Endodermal cell (in vitro differentiated cells): ENCODE measurements at regions not wholly inside any gene's neighbourhood (a gene's known extent, or its start where the extent isn't known, plus 50 kb on each side); places are given as distances from the start of the nearest gene placed in this dataset.

Experiments
- DNase-seq: peaks from one replicate; pipeline ENCODE4 v3.0.0-alpha.2; 2017
- H3K27ac ChIP-seq: 2 replicates; pipeline ENCODE4 v1.5.1; 2013; ENCODE audit warnings: mild to moderate bottlenecking, low read depth, low read length, moderate library complexity
- H3K27me3 ChIP-seq: 2 replicates; pipeline ENCODE4 v1.6.1; 2013; ENCODE audit warnings: mild to moderate bottlenecking, low read length, moderate library complexity; ENCODE audit not compliant: insufficient read depth, control insufficient read depth, poor library complexity, severe bottlenecking
- H3K36me3 ChIP-seq: 2 replicates; pipeline ENCODE4 v1.7.0; 2013; ENCODE audit warnings: mild to moderate bottlenecking, low read length, moderate library complexity; ENCODE audit not compliant: control insufficient read depth, insufficient read depth
- H3K4me1 ChIP-seq: one replicate; pipeline ENCODE4 v1.7.0; 2013; ENCODE audit warnings: low read length; ENCODE audit not compliant: control insufficient read depth, insufficient read depth
- H3K4me3 ChIP-seq: 2 replicates; pipeline ENCODE4 v1.5.1; 2013; ENCODE audit warnings: mild to moderate bottlenecking, low read length, moderate library complexity
- H3K9ac ChIP-seq: 2 replicates; pipeline ENCODE4 v1.6.1; 2013; ENCODE audit warnings: mild to moderate bottlenecking, low read length, moderate library complexity; ENCODE audit not compliant: poor library complexity, severe bottlenecking; ENCODE audit errors: extremely low read depth
- H3K9me3 ChIP-seq: 2 replicates; pipeline ENCODE4 v1.6.1; 2013; ENCODE audit warnings: mild to moderate bottlenecking, low read length, moderate library complexity; ENCODE audit not compliant: control insufficient read depth
- H3K27ac Mint-ChIP-seq: 2 replicates; pipeline ENCODE4 v1.8.0; 2020; ENCODE audit warnings: mixed read lengths
- H3K27me3 Mint-ChIP-seq: 2 replicates; pipeline ENCODE4 v1.8.0; 2021; ENCODE audit warnings: mild to moderate bottlenecking, mixed read lengths; ENCODE audit not compliant: insufficient read depth
- H3K36me3 Mint-ChIP-seq: 2 replicates; pipeline ENCODE4 v1.8.0; 2020; ENCODE audit warnings: low read depth, mixed read lengths
- H3K4me1 Mint-ChIP-seq: 2 replicates; pipeline ENCODE4 v1.8.0; 2020; ENCODE audit warnings: mixed read lengths
- H3K4me3 Mint-ChIP-seq: 2 replicates; pipeline ENCODE4 v1.8.0; 2020; ENCODE audit warnings: mild to moderate bottlenecking, moderate library complexity, mixed read lengths
- H3K9me3 Mint-ChIP-seq: 2 replicates; pipeline ENCODE4 v1.8.0; 2020; ENCODE audit warnings: mild to moderate bottlenecking, mixed read lengths
- WGBS, 2 experiments: methylation state at CpG; one replicate each; pipeline versions ENCODE4 v1.1.5 to v1.1.7; 2013; ENCODE audit warnings: missing lambda C conversion rate in 2 of 2, mixed read lengths in 1 of 2; ENCODE audit not compliant: insufficient coverage in 1 of 2, insufficient read length in 1 of 2; 5-methylcytosine and 5-hydroxymethylcytosine counted together
- TF ChIP-seq, protein P1 (sequence below): fragments of 200-600 bp; sonication (generic); conservative IDR thresholded peaks from 2 replicates; pipeline ENCODE4 v1.5.0; 2021; ENCODE audit warnings: antibody characterized with exemption, mild to moderate bottlenecking

DNA sequence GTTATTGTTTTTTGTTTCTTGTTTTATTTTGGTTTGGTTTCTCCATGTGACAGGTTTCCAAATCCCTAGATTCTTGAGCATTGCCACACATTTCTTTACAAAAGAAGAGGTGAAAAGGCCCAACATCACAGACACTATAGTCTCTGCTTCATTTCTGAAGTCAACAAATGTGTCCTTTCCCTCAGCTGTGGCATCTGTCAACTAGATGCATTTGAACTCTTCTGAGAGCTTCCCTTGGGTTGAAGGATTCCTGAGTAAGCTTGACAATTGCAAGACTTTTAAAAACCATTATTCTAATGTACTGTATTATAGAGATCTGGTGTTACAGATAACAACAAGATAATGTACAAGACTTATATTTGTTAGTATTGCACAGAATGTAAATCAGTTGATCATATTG, 703.3 kb upstream of the PKDCC start:
- H3K4me1 Mint-ChIP-seq, result no peaks in the 10 kb centered on the region
- H3K36me3 Mint-ChIP-seq, result no peaks in the 10 kb centered on the region
- no peak overlapping the region for H3K4me3 ChIP-seq
- no peaks in the 10 kb centered on the region for H3K9me3 ChIP-seq
- H3K27me3 ChIP-seq, result no peaks in the 10 kb centered on the region
- H3K27me3 Mint-ChIP-seq, result no peaks in the 10 kb centered on the region
- no peaks in the 10 kb centered on the region for H3K9me3 Mint-ChIP-seq
- no peaks in the 10 kb centered on the region for H3K4me1 ChIP-seq
- no peaks in the 10 kb centered on the region for H3K36me3 ChIP-seq
- no peak overlapping the region for H3K4me3 Mint-ChIP-seq
- H3K27ac Mint-ChIP-seq, result no peak overlapping the region
- TF ChIP-seq, protein P1, sequence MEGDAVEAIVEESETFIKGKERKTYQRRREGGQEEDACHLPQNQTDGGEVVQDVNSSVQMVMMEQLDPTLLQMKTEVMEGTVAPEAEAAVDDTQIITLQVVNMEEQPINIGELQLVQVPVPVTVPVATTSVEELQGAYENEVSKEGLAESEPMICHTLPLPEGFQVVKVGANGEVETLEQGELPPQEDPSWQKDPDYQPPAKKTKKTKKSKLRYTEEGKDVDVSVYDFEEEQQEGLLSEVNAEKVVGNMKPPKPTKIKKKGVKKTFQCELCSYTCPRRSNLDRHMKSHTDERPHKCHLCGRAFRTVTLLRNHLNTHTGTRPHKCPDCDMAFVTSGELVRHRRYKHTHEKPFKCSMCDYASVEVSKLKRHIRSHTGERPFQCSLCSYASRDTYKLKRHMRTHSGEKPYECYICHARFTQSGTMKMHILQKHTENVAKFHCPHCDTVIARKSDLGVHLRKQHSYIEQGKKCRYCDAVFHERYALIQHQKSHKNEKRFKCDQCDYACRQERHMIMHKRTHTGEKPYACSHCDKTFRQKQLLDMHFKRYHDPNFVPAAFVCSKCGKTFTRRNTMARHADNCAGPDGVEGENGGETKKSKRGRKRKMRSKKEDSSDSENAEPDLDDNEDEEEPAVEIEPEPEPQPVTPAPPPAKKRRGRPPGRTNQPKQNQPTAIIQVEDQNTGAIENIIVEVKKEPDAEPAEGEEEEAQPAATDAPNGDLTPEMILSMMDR, result no peak
- DNase-seq, result no peak
- no peak overlapping the region for H3K27ac ChIP-seq
- H3K9ac ChIP-seq, result no peak overlapping the region

DNA sequence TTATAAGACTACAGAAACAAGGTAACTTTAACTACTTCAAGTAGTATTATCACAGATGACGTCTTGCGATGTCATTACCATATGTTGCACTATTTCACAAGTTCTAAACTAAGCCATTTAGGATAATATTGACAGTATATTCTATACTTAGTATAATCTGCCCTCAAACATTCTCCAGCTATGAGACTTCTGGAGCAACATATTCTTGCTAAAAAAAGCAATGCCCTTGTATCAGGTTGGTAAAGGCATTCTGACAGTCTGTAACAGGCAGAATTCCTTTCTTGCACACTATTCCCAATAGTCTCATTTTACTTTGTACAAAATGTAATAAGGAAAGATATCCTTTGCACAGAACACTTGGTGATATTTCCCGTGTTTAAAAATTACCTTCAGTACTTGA, 694.8 kb upstream of the PKDCC start:
- Mint-ChIP-seq H3K27ac (no peak overlapping the region), H3K4me1 (no peaks in the 10 kb centered on the region), H3K9me3 (no peaks in the 10 kb centered on the region), H3K27me3 (no peaks in the 10 kb centered on the region), H3K4me3 (no peak overlapping the region), H3K36me3 (no peaks in the 10 kb centered on the region)
- H3K4me1 ChIP-seq, result no peaks in the 10 kb centered on the region
- no peak overlapping the region for H3K27ac ChIP-seq
- 90% methylated on average over 3 of the region's 3 CpGs; no CpG with 5 or more reads in 1 of the 2 experiments for WGBS, 2 experiments
- no peak overlapping the region for H3K4me3 ChIP-seq
- no peaks in the 10 kb centered on the region for H3K36me3 ChIP-seq
- no peaks in the 10 kb centered on the region for H3K27me3 ChIP-seq
- H3K9ac ChIP-seq, result no peak overlapping the region
- no peaks in the 10 kb centered on the region for H3K9me3 ChIP-seq
- DNase-seq, result no peak
- TF ChIP-seq, protein P1, result no peak

DNA sequence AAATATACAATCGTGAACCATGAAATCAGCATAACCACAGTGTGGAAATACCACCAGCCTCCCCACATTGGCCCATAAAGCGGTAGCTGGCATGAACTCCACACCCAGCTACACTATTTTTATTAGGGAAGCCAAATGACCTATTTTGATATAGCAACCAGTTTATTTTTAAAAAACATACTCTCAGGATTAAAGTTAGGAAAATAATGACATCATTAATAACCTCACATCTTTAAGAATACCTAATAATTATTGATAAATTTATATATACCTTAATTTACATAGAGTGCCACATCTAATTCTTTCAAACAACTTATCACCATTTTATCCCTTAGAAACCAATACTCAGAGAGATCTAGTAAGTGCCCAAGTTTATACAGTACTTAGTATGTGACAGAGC, 692.0 kb upstream of the PKDCC start:
- Histone ChIP-seq H3K9me3 (no peaks in the 10 kb centered on the region), H3K27me3 (no peaks in the 10 kb centered on the region), H3K36me3 (no peaks in the 10 kb centered on the region), H3K4me3 (no peak overlapping the region), H3K27ac (no peak overlapping the region), H3K9ac (no peak overlapping the region), H3K4me1 (no peaks in the 10 kb centered on the region)
- WGBS, 2 experiments, result 88 to 100% methylated on average over 1 to 2 of the region's 2 CpGs
- Mint-ChIP-seq H3K4me1 (no peaks in the 10 kb centered on the region), H3K27me3 (no peaks in the 10 kb centered on the region), H3K9me3 (peaks cover 5% of the 10 kb centered on the region), H3K4me3 (no peak overlapping the region), H3K36me3 (no peaks in the 10 kb centered on the region), H3K27ac (no peak overlapping the region)
- TF ChIP-seq, protein P1, result no peak
- no peak for DNase-seq
